WTC11 (cell line): ENCODE measurements at regions not wholly inside any gene's neighbourhood (a gene's known extent, or its start where the extent isn't known, plus 50 kb on each side); places are given as distances from the start of the nearest gene placed in this dataset.
A peak's percentile ranks its signal among the peaks of the same experiment; 100 is the strongest.
"Not testable (repeated sequence)": the region's sequence is repeated elsewhere in the genome, so short reads cannot be mapped to it uniquely, and the experiment has no call there.

Experiments used
- ATAC-seq: fragments of 200-7000 bp; cut with Tn5 transposase; 2 replicates; pipeline ENCODE4 v1.10.0; 2021; ENCODE audit warnings: mild to moderate bottlenecking, moderate library complexity
- CTCF ChIA-PET: fragments of 300-600 bp; sonication (Branson Sonifier 250); formaldehyde crosslinking; loops from one replicate; lab custom pipeline; 2021; ENCODE audit warnings: antibody characterized with exemption; lab: Charles Lee
- POLR2A ChIA-PET: fragments of 350-600 bp; sonication (Branson Sonifier 250); formaldehyde crosslinking; loops from one replicate; lab custom pipeline; 2021; ENCODE audit warnings: antibody characterized with exemption; lab: Charles Lee
- DNase-seq: peaks from one replicate; pipeline ENCODE4 v3.0.0; 2021; ENCODE audit warnings: low spot score
- H3K27ac Mint-ChIP-seq: 2 replicates; pipeline ENCODE4 v1.8.0; 2021; ENCODE audit warnings: mixed read lengths
- H3K27me3 Mint-ChIP-seq: 2 replicates; pipeline ENCODE4 v1.8.0; 2021; ENCODE audit warnings: low read depth, mild to moderate bottlenecking, moderate library complexity, mixed read lengths
- H3K36me3 Mint-ChIP-seq: 2 replicates; pipeline ENCODE4 v1.8.0; 2021; ENCODE audit warnings: mixed read lengths
- H3K4me1 Mint-ChIP-seq: 2 replicates; pipeline ENCODE4 v1.8.0; 2022; ENCODE audit warnings: mixed read lengths
- H3K4me3 Mint-ChIP-seq: 2 replicates; pipeline ENCODE4 v1.8.0; 2021; ENCODE audit warnings: mild to moderate bottlenecking, moderate library complexity, mixed read lengths
- H3K9me3 Mint-ChIP-seq: 2 replicates; pipeline ENCODE4 v1.8.0; 2021; ENCODE audit warnings: mixed read lengths
- ATF1 ChIP-seq: sonication (generic); formaldehyde crosslinking; IDR thresholded peaks from 2 replicates; pipeline ENCODE4 v1.8.1; 2023; ENCODE audit warnings: mild to moderate bottlenecking, moderate library complexity, missing genetic modification reagents
- CBFB ChIP-seq: sonication (generic); formaldehyde crosslinking; IDR thresholded peaks from 2 replicates; pipeline ENCODE4 v1.8.1; 2022; ENCODE audit warnings: mild to moderate bottlenecking, low read depth, missing genetic modification reagents
- CREB1 ChIP-seq: sonication (generic); formaldehyde crosslinking; IDR thresholded peaks from 2 replicates; pipeline ENCODE4 v1.8.0; 2023; ENCODE audit warnings: mild to moderate bottlenecking, missing genetic modification reagents
- EMX1 ChIP-seq: fragments of 250-450 bp; sonication (Bioruptor Pico); IDR thresholded peaks from 2 replicates; pipeline ENCODE4 v1.8.0; 2021; ENCODE audit warnings: mild to moderate bottlenecking
- FOXJ3 ChIP-seq: sonication (generic); formaldehyde crosslinking; IDR thresholded peaks from 2 replicates; pipeline ENCODE4 v1.9.0; 2021; ENCODE audit warnings: missing genetic modification reagents, mild to moderate bottlenecking, borderline replicate concordance
- FOXK1 ChIP-seq: sonication (generic); formaldehyde crosslinking; IDR thresholded peaks from 2 replicates; pipeline ENCODE4 v1.8.0; 2022; ENCODE audit warnings: mild to moderate bottlenecking, moderate library complexity, missing genetic modification reagents
- GTF2I ChIP-seq: fragments of 250-450 bp; sonication (Bioruptor Pico); conservative IDR thresholded peaks from 2 replicates; pipeline ENCODE4 v1.4.0; 2021; ENCODE audit warnings: mild to moderate bottlenecking
- MYBL2 ChIP-seq: sonication (generic); formaldehyde crosslinking; IDR thresholded peaks from 2 replicates; pipeline ENCODE4 v1.8.1; 2023; ENCODE audit warnings: mild to moderate bottlenecking, moderate library complexity, missing genetic modification reagents
- NR1H2 ChIP-seq: sonication (generic); formaldehyde crosslinking; IDR thresholded peaks from 2 replicates; pipeline ENCODE4 v1.9.0; 2021; ENCODE audit warnings: mild to moderate bottlenecking, moderate library complexity, missing genetic modification reagents
- NR2C2 ChIP-seq: sonication (generic); formaldehyde crosslinking; IDR thresholded peaks from 2 replicates; pipeline ENCODE4 v1.8.0; 2022; ENCODE audit warnings: mild to moderate bottlenecking, missing genetic modification reagents
- SP1 ChIP-seq: sonication (generic); formaldehyde crosslinking; conservative IDR thresholded peaks from 2 replicates; pipeline ENCODE4 v1.8.1; 2022; ENCODE audit warnings: missing genetic modification reagents
- TEAD4 ChIP-seq: sonication (generic); formaldehyde crosslinking; IDR thresholded peaks from 2 replicates; pipeline ENCODE4 v1.8.0; 2022; ENCODE audit warnings: mild to moderate bottlenecking, missing genetic modification reagents
- ZNF416 ChIP-seq: fragments of 250-450 bp; sonication (Bioruptor Pico); IDR thresholded peaks from 2 replicates; pipeline ENCODE4 v1.9.0; 2021; ENCODE audit warnings: mild to moderate bottlenecking, inconsistent platforms
- ZNF423 ChIP-seq: fragments of 250-450 bp; sonication (Bioruptor Pico); IDR thresholded peaks from 2 replicates; pipeline ENCODE4 v2.1.2; 2022; ENCODE audit warnings: mild to moderate bottlenecking, moderate library complexity
- ZNF671 ChIP-seq: fragments of 250-450 bp; sonication (Bioruptor Pico); IDR thresholded peaks from 2 replicates; pipeline ENCODE4 v1.8.0; 2021; ENCODE audit warnings: mild to moderate bottlenecking
- TF ChIP-seq, protein P1 (sequence below): sonication (generic); formaldehyde crosslinking; IDR thresholded peaks from 2 replicates; pipeline ENCODE4 v1.8.1; 2023; ENCODE audit warnings: mild to moderate bottlenecking, moderate library complexity, missing genetic modification reagents
- TF ChIP-seq, protein P2 (sequence below): sonication (generic); formaldehyde crosslinking; IDR thresholded peaks from 2 replicates; pipeline ENCODE4 v1.8.0; 2022; ENCODE audit warnings: mild to moderate bottlenecking, missing genetic modification reagents
- TF ChIP-seq, protein P3 (sequence below): sonication (generic); formaldehyde crosslinking; IDR thresholded peaks from 2 replicates; pipeline ENCODE4 v1.8.1; 2023; ENCODE audit warnings: mild to moderate bottlenecking, missing genetic modification reagents

DNA sequence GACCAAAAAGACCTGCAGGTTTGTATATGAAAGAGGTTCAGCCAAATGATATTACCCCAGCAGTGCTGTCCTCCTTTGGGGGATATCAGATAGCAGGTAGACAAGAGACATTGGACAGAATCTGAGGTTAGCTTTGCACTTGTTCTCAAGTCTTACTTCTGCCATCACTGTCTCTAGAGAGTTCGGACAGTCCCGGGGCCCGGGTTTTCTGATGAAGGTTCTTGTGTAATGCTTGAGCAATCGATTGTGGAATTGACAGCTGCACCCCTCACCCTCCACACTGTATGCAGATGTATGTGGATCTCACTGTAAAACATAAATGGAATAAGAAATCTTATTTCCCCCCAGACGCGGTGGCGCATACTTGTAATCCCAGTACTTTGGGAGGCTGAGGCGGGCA, 56.2 kb upstream of the MORC3 start (continued):
- TF ChIP-seq ZNF423 (CRISPR knock-in tag) (no peak), CBFB (CRISPR knock-in tag) (no peak), NR1H2 (CRISPR knock-in tag) (no peak)
- TF ChIP-seq, all 79 proteins: peak for 0

DNA sequence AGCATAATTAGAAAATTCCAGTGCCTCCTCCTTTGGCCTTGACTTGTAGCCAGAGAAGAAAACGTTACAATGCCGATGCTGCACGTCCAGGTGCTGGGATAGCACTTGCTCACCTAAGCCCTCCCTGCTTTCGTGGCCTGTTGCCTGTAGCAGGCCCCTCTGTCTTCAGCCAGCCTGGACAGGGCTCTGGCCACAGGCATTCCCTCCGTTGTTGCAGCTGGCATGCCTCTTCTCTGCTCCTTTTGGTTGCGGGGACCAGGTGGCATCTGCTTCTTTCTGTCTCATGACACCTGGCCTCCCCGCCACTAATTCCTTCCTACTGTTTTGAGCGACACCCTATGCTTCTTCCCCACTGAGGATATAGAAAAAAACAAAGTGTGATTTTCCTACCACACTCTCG, 54.6 kb upstream of the MORC3 start:
- ATAC-seq (no peak), DNase-seq (no peak)
- H3K27ac Mint-ChIP-seq, result peak overlapping the region; percentile 17; the same call in 1 of the 2 replicates
- H3K36me3 Mint-ChIP-seq, result peaks cover 4% of the 10 kb centered on the region
- peaks cover 6% of the 10 kb centered on the region for H3K9me3 Mint-ChIP-seq
- H3K4me3 Mint-ChIP-seq, result no peak overlapping the region
- H3K27me3 Mint-ChIP-seq, result no peaks in the 10 kb centered on the region
- no peak for TF ChIP-seq SP1 (CRISPR knock-in tag)
- no peak for TF ChIP-seq ATF1 (CRISPR knock-in tag)
- TF ChIP-seq NR1H2 (CRISPR knock-in tag), result no peak
- TF ChIP-seq FOXK1 (CRISPR knock-in tag), result no peak
- no peak for TF ChIP-seq ZNF416 (CRISPR knock-in tag)
- TF ChIP-seq ZNF671 (CRISPR knock-in tag), result no peak
- TF ChIP-seq, protein P1, sequence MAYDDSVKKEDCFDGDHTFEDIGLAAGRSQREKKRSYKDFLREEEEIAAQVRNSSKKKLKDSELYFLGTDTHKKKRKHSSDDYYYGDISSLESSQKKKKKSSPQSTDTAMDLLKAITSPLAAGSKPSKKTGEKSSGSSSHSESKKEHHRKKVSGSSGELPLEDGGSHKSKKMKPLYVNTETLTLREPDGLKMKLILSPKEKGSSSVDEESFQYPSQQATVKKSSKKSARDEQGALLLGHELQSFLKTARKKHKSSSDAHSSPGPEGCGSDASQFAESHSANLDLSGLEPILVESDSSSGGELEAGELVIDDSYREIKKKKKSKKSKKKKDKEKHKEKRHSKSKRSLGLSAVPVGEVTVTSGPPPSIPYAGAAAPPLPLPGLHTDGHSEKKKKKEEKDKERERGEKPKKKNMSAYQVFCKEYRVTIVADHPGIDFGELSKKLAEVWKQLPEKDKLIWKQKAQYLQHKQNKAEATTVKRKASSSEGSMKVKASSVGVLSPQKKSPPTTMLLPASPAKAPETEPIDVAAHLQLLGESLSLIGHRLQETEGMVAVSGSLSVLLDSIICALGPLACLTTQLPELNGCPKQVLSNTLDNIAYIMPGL (CRISPR knock-in tag), result no peak
- no peak for TF ChIP-seq FOXJ3 (CRISPR knock-in tag)
- TF ChIP-seq EMX1 (CRISPR knock-in tag), result no peak
- TF ChIP-seq CREB1, result no peak
- TF ChIP-seq, protein P2, sequence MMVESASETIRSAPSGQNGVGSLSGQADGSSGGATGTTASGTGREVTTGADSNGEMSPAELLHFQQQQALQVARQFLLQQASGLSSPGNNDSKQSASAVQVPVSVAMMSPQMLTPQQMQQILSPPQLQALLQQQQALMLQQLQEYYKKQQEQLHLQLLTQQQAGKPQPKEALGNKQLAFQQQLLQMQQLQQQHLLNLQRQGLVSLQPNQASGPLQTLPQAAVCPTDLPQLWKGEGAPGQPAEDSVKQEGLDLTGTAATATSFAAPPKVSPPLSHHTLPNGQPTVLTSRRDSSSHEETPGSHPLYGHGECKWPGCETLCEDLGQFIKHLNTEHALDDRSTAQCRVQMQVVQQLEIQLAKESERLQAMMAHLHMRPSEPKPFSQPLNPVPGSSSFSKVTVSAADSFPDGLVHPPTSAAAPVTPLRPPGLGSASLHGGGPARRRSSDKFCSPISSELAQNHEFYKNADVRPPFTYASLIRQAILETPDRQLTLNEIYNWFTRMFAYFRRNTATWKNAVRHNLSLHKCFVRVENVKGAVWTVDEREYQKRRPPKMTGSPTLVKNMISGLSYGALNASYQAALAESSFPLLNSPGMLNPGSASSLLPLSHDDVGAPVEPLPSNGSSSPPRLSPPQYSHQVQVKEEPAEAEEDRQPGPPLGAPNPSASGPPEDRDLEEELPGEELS, result no peak
- TF ChIP-seq, protein P3, sequence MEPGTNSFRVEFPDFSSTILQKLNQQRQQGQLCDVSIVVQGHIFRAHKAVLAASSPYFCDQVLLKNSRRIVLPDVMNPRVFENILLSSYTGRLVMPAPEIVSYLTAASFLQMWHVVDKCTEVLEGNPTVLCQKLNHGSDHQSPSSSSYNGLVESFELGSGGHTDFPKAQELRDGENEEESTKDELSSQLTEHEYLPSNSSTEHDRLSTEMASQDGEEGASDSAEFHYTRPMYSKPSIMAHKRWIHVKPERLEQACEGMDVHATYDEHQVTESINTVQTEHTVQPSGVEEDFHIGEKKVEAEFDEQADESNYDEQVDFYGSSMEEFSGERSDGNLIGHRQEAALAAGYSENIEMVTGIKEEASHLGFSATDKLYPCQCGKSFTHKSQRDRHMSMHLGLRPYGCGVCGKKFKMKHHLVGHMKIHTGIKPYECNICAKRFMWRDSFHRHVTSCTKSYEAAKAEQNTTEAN (CRISPR knock-in tag), result no peak
- TF ChIP-seq MYBL2 (CRISPR knock-in tag), result no peak
- no peak for TF ChIP-seq TEAD4 (CRISPR knock-in tag)
- no peak for TF ChIP-seq NR2C2 (CRISPR knock-in tag)
- TF ChIP-seq GTF2I (CRISPR knock-in tag), result no peak
- CTCF ChIA-PET, result interaction anchor here (1.7 kb wide), 1 partner anchor 124 kb away, joined by 3 read pairs; no protein-coding TSS in a partner anchor
- H3K4me1 Mint-ChIP-seq, result no peaks in the 10 kb centered on the region
- POLR2A ChIA-PET, result no interaction called here

DNA sequence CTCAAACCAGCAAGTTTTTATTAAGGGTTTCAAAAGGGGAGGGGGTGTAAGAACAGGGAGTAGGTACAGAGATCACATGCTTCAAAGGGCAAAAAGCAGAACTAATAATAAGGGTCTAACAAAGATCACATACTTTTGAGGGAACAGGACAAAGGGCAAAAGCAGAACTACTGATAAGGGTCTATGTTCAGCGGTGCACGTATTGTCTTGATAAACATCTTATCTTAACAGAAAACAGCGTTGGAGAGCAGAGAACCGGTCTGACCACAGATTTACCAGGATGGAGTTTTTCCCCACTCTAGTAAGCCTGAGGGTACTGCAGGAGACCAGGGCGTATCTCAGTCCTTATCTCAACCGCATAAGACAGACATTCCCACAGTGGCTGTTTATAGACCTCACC, 52.2 kb upstream of the MORC3 start:
- POLR2A ChIA-PET, ATAC-seq: not testable (repeated sequence)

DNA sequence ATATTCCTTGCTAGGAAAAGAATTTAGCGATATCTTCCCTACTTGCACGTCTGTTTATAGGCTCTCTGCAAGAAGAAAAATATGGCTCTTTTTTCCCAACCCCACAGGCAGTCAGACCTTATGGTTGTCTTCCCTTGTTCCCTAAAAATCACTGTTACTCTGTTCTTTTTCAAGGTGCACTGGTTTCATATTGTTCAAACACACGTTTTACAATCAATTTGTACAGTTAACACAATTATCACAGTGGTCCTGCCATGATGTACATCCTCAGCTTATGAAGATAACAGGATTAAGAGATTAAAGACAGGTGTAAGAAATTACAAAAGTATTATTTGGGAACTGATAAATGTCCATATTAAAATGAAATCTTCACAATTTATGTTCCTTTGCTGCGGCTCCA, 51.7 kb upstream of the MORC3 start:
- H3K36me3 Mint-ChIP-seq, ATAC-seq, H3K9me3 Mint-ChIP-seq, POLR2A ChIA-PET, H3K4me3 Mint-ChIP-seq, H3K27ac Mint-ChIP-seq, CTCF ChIA-PET, DNase-seq, H3K27me3 Mint-ChIP-seq, H3K4me1 Mint-ChIP-seq: not testable (repeated sequence)

More for the DNA sequence above, 52.2 kb upstream of the MORC3 start:
- H3K4me1 Mint-ChIP-seq, H3K4me3 Mint-ChIP-seq, CTCF ChIA-PET, DNase-seq, H3K36me3 Mint-ChIP-seq, H3K27me3 Mint-ChIP-seq, H3K27ac Mint-ChIP-seq, H3K9me3 Mint-ChIP-seq: not testable (repeated sequence)
